IPS-18c (cell line): ENCODE measurements at regions not wholly inside any gene's neighbourhood (a gene's known extent, or its start where the extent isn't known, plus 50 kb on each side); places are given as distances from the start of the nearest gene placed in this dataset.
"Not testable (repeated sequence)": the region's sequence is repeated elsewhere in the genome, so short reads cannot be mapped to it uniquely, and the experiment has no call there.

Experiments
- H3K4me3 ChIP-seq: 2 replicates; pipeline ENCODE4 v1.7.0; 2013; ENCODE audit warnings: low read depth, mild to moderate bottlenecking, low read length, moderate library complexity; ENCODE audit not compliant: insufficient read depth
- H3K9me3 ChIP-seq: one replicate; pipeline ENCODE4 v1.6.1; 2013; ENCODE audit warnings: mild to moderate bottlenecking, low read length, moderate library complexity; ENCODE audit not compliant: control insufficient read depth, insufficient read depth

DNA sequence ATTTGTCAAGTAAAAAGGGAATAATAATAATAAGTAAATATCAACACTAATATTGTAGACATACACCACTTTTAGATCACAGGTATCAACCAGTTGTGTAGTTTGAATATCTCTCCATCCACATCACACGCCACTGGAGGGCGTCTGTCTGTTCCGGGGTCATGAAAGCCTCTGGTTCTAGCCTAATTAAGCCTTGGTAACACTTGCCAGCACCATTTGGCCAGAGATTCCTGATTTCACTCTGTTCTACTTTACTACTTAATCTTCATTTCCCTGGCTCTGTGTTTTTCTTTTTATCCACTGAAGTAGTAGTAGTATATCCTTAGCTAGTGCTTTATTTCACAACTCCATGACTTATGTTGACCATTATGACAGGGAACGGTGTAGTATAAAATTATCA lies 285.6 kb upstream of the POM121L12 start:
- no peak overlapping the region for H3K4me3 ChIP-seq
- H3K9me3 ChIP-seq = no peaks in the 10 kb centered on the region

GRCh38 chr7:52747817-52748216 lies 287.6 kb upstream of the POM121L12 start:
- H3K4me3 ChIP-seq = no peak overlapping the region

DNA sequence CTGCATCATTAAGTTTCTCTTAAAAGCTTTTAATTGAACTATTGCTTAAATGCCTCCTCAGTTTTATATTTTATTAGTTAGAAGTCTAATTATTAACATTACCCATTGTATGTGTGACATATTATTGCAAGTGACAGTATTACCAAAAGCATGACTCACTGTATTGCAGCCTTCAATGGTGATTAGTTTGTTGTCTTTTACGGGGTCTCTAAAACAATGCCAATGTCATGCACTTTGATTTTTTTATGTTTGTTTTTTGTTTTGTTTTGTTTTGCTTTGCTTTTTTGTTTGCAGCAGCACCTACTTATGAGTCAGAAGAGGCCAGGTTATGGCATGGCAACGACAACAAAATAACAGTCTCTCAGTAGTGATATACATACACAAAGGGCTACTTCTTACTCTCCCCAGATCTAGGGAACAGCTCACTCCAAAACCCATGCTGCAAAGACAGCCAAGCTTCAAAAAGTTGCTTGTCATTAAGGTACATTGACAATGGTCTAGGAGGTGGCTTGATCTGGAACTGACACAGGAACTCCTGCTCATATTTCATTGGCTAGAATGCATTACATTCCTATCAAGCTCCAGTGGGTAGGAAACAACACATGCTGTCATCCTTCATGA lies 293.7 kb upstream of the POM121L12 start:
- no peak overlapping the region for H3K4me3 ChIP-seq
- peaks cover 2% of the 10 kb centered on the region for H3K9me3 ChIP-seq

More at GRCh38 chr7:52747817-52748216, 287.6 kb upstream of the POM121L12 start:
- peaks cover 2% of the 10 kb centered on the region for H3K9me3 ChIP-seq

- H3K4me3 ChIP-seq = no peak overlapping the region
- no peaks in the 10 kb centered on the region for H3K9me3 ChIP-seq
These were observed 299.8 kb upstream of the POM121L12 start for GRCh38 chr7:52735656-52736055.

GRCh38 chr7:52728683-52729082 lies 306.8 kb upstream of the POM121L12 start:
- H3K9me3 ChIP-seq, H3K4me3 ChIP-seq: not testable (repeated sequence)

- H3K9me3 ChIP-seq = no peaks in the 10 kb centered on the region
- H3K4me3 ChIP-seq = no peak overlapping the region
These were observed 307.8 kb upstream of the POM121L12 start for GRCh38 chr7:52727632-52728031.

DNA sequence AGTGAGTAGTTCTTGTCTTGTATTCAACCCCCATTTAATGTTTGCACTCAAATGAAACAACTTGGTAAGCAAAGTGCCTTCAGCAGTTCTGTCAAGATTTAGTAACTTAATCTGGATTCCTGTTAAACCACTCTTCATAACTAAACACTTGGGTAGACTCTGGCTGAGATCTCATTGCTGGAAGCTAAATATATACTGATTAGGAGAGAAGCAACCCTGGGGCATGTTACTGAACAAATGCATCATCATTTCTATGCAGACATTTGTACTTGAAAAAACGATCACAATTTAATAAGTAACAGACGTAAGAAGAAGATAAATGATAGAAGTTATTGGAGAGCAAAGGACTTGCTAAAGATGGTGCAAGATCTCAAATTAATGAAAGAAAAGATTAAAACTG lies 308.4 kb upstream of the POM121L12 start:
- Histone ChIP-seq H3K9me3 (no peaks in the 10 kb centered on the region), H3K4me3 (no peak overlapping the region)

- Histone ChIP-seq H3K4me3 (no peak overlapping the region), H3K9me3 (no peaks in the 10 kb centered on the region)
These were observed 308.9 kb upstream of the POM121L12 start for GRCh38 chr7:52726493-52726892.

- no peak overlapping the region for H3K4me3 ChIP-seq
- no peaks in the 10 kb centered on the region for H3K9me3 ChIP-seq
These were observed 311.8 kb upstream of the POM121L12 start for GRCh38 chr7:52723606-52724005.

GRCh38 chr7:52720856-52721255 lies 314.6 kb upstream of the POM121L12 start:
- H3K9me3 ChIP-seq = no peaks in the 10 kb centered on the region
- H3K4me3 ChIP-seq = no peak overlapping the region

DNA sequence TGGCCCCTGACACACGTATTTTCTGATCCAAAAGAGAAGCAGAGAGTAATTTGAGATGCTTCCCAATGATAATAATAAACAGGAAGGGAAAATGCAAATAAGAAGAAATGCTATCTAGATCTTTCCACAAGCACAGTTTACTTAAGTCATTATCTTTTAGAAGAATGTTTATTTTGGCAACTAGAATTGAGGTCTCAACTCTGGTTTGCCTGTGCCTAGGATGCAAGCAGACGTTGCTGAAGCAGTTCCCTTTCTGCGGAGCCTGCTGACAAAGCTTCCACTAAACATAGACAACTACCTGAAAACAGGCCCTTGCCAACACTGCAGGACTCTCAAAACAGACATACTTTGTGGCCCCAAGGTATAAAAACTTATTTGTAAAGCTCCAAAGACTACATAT lies 315.8 kb upstream of the POM121L12 start:
- no peaks in the 10 kb centered on the region for H3K9me3 ChIP-seq
- no peak overlapping the region for H3K4me3 ChIP-seq

DNA sequence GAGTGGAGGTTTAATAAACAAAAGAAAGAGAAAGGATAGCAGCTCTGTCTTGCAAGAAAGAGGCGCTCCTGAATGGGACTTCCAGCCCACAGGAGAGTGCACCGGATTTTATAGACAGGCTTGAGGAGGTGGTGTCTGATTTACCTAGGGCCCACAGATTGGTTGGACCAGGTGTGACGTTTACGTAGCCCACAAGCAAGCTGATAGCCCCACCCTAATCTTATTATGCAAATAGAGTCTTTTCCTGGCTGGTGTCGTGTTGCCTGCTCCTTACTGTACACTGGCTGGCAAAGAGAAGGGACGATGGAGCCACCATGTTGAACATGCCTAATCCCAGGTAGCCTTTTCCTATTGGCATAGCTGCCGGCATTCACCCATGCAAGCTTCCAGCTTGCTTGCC lies 319.7 kb upstream of the POM121L12 start:
- Histone ChIP-seq H3K9me3 (no peaks in the 10 kb centered on the region), H3K4me3 (no peak overlapping the region)

GRCh38 chr7:52712938-52713337 lies 322.5 kb upstream of the POM121L12 start:
- no peak overlapping the region for H3K4me3 ChIP-seq
- H3K9me3 ChIP-seq = no peaks in the 10 kb centered on the region

DNA sequence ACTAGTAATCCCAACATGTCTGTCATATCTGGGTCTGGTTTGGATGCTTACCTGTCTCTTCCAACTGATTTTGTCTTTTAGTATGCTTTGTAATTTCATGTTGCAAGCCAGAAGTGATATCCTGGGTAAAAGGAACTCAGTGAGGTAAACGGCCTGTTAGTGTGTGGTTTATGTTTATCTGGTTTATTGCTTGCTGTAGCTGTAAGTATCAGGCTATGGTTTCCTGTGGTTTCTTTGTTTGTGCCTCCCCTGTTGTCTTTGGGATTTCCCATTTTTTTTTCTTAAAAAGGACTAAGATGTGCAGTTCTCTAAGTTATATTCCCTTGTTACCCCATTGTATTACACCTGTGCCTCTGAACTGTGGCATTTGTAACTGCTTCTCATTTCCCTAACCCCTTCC lies 323.5 kb upstream of the POM121L12 start:
- H3K4me3 ChIP-seq = no peak overlapping the region
- H3K9me3 ChIP-seq = no peaks in the 10 kb centered on the region

GRCh38 chr7:52708846-52709245 lies 326.6 kb upstream of the POM121L12 start:
- Histone ChIP-seq H3K9me3 (no peaks in the 10 kb centered on the region), H3K4me3 (no peak overlapping the region)

DNA sequence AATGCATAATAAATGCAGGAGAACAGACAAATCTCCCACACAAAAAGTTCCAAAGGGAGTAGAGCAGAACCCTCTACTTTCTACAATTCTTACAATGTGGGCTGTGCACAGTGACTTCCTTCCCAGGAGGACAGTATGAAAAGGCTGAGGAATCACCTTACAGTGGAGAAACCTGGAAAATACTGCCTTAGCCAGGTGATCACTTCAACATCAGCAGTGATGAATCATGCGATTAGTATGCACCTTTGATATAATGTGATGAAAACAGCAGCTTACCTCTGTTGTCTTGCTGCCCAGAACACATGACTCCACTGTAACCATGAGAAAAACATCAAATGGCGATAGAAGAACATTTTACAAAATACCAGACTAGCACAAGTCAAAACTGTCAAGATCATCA lies 329.7 kb upstream of the POM121L12 start:
- Histone ChIP-seq H3K9me3 (no peaks in the 10 kb centered on the region), H3K4me3 (no peak overlapping the region)

DNA sequence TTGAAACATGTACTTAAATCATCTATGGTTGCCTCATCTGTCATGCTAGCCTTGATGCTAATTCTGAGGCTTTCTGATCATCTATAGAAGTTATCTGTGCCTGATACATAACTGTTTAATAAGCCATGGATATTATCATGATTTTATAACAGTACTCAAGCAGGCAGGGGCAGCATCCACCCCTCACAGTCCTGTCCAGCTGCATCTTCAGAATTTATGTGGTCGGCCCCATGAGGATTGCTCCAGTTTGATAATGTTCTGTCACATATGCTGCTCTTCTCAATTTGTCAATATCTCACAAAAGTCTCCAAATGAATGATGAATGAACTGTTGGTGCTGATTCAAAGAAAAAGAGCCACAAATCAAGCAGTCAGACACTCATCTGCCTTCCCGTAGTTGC lies 335.1 kb upstream of the POM121L12 start:
- Histone ChIP-seq H3K9me3 (no peaks in the 10 kb centered on the region), H3K4me3 (no peak overlapping the region)

- no peaks in the 10 kb centered on the region for H3K9me3 ChIP-seq
- no peak overlapping the region for H3K4me3 ChIP-seq
These were observed 339.3 kb upstream of the POM121L12 start for GRCh38 chr7:52695973-52696595.

GRCh38 chr7:52691257-52691656 lies 344.2 kb upstream of the POM121L12 start:
- H3K4me3 ChIP-seq = no peak overlapping the region
- no peaks in the 10 kb centered on the region for H3K9me3 ChIP-seq
